Transverse colon (tissue), 4 donors: ENCODE measurements at regions not wholly inside any gene's neighbourhood (a gene's known extent, or its start where the extent isn't known, plus 50 kb on each side); places are given as distances from the start of the nearest gene placed in this dataset.

Source experiments
- DNase-seq: peaks from one replicate; pipeline ENCODE4 v3.0.0-alpha.2; 2019
- H3K27ac ChIP-seq, 4 donors: fragments of 200-600 bp; sonication (generic); 2 replicates each; pipeline ENCODE4 v1.5.1; 2016 to 2018; ENCODE audit warnings: inconsistent platforms in 4 of 4
- H3K27me3 ChIP-seq: fragments of 200-600 bp; sonication (generic); 2 replicates; pipeline ENCODE4 v1.5.1; 2017; ENCODE audit warnings: inconsistent platforms
- H3K36me3 ChIP-seq, 4 donors: fragments of 200-600 bp; sonication (generic); 2 replicates each; pipeline ENCODE4 v1.5.1; 2017 to 2019; ENCODE audit warnings: inconsistent platforms in 4 of 4
- H3K4me1 ChIP-seq, 4 donors: fragments of 200-600 bp; sonication (generic); 2 replicates each; pipeline ENCODE4 v1.5.1; 2017 to 2020; ENCODE audit warnings: inconsistent platforms in 4 of 4
- H3K4me3 ChIP-seq, 4 donors: fragments of 200-600 bp; sonication (generic); 1 replicate in 1 of 4; 2 replicates in 3 of 4; pipeline versions ENCODE4 v1.5.1 to v1.6.1; 2017 to 2019; ENCODE audit warnings: inconsistent platforms in 4 of 4
- H3K9me3 ChIP-seq, 2 donors: fragments of 200-600 bp; sonication (generic); 2 replicates each; pipeline ENCODE4 v1.5.1; 2017 to 2019; ENCODE audit warnings: inconsistent platforms in 2 of 2
- EP300 ChIP-seq: sonication (generic); formaldehyde crosslinking; IDR thresholded peaks from one replicate; pipeline ENCODE4 v1.6.1; 2017; ENCODE audit warnings: antibody characterized with exemption, low read depth
- POLR2A ChIP-seq: fragments of 450-650 bp; IDR thresholded peaks from one replicate; pipeline ENCODE4 v1.6.1; 2016; ENCODE audit warnings: antibody characterized with exemption, mild to moderate bottlenecking, moderate library complexity
- POLR2AphosphoS5 ChIP-seq, 3 donors: sonication (generic); formaldehyde crosslinking; IDR thresholded peaks; one replicate each; pipeline ENCODE4 v1.6.1; 2016; ENCODE audit warnings: antibody characterized with exemption in 3 of 3
- WGBS, 2 donors: methylation state at CpG; one replicate each; pipeline ENCODE4 v1.1.5; 2018; ENCODE audit warnings: low coverage in 1 of 2; 5-methylcytosine and 5-hydroxymethylcytosine counted together
- in situ Hi-C, 4 donors: fragments of 200-750 bp; cut with MboI; loops; one replicate each; pipeline versions ENCODE4 v1.15.0 to v1.15.1; 2017; ENCODE audit warnings: low sequenced_read_pairs in 3 of 4, low pct_ligation_motif_present in 1 of 4, low pct_unique_long_range_greater_than_20kb in 1 of 4
- intact Hi-C: fragments of 100-400 bp; cut with DNase I; formaldehyde crosslinking; loops from one replicate; pipeline ENCODE4 v1.15.1; 2023; ENCODE audit warnings: low total_unique reads
- TF ChIP-seq, protein P1 (sequence below), 5 experiments: fragments of 200-600 bp in 3 of 5; fragments of 450-650 bp in 2 of 5; sonication (generic) in 3 of 5; IDR thresholded peaks; 1 replicate in 2 of 5; 2 replicates in 3 of 5; pipeline ENCODE4 v1.5.1; 2016 to 2017; ENCODE audit warnings: antibody characterized with exemption in 5 of 5, inconsistent platforms in 3 of 5, mild to moderate bottlenecking in 2 of 5, moderate library complexity in 1 of 5

DNA sequence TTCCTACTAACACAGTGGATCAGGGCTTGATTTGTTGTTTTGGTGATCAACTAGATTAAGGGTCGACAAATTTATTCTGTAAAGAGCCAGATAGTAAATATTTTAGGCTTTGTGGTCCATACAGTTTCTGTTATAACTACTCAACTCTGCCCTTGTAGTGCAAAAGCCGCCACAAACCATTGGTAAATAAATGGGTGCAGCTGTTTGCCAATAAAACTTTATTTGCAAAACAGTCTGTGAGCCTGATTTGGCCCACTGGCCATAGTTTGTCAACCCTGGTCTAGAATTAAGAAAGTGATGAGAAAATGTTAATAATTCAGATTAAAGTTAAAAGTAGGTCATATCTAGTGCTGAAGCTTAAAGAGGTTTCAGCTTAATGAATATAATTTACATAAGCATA is 84.0 kb upstream of the TRIM2 start:
- H3K27ac ChIP-seq, result no peak overlapping the region
- no peak for TF ChIP-seq POLR2A
- no peak for TF ChIP-seq POLR2AphosphoS5 (IDR thresholded peaks at IDR 0.05)
- TF ChIP-seq, protein P1, sequence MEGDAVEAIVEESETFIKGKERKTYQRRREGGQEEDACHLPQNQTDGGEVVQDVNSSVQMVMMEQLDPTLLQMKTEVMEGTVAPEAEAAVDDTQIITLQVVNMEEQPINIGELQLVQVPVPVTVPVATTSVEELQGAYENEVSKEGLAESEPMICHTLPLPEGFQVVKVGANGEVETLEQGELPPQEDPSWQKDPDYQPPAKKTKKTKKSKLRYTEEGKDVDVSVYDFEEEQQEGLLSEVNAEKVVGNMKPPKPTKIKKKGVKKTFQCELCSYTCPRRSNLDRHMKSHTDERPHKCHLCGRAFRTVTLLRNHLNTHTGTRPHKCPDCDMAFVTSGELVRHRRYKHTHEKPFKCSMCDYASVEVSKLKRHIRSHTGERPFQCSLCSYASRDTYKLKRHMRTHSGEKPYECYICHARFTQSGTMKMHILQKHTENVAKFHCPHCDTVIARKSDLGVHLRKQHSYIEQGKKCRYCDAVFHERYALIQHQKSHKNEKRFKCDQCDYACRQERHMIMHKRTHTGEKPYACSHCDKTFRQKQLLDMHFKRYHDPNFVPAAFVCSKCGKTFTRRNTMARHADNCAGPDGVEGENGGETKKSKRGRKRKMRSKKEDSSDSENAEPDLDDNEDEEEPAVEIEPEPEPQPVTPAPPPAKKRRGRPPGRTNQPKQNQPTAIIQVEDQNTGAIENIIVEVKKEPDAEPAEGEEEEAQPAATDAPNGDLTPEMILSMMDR (IDR thresholded peaks at IDR 0.05), result no peak
- TF ChIP-seq EP300, result no peak
- H3K4me1 ChIP-seq, result peaks cover 0 to 14% (median 12%) of the 10 kb centered on the region in 4 donors
- no peaks in the 10 kb centered on the region for H3K36me3 ChIP-seq
- in situ Hi-C loops (no loop called here), intact Hi-C loops (no loop called here)
- 80 to 88% methylated on average over 2 of the region's 2 CpGs for WGBS, 2 donors
- H3K27me3 ChIP-seq, result no peaks in the 10 kb centered on the region
- H3K9me3 ChIP-seq, result no peaks in the 10 kb centered on the region
- no peak overlapping the region for H3K4me3 ChIP-seq
- DNase-seq, result no peak

DNA sequence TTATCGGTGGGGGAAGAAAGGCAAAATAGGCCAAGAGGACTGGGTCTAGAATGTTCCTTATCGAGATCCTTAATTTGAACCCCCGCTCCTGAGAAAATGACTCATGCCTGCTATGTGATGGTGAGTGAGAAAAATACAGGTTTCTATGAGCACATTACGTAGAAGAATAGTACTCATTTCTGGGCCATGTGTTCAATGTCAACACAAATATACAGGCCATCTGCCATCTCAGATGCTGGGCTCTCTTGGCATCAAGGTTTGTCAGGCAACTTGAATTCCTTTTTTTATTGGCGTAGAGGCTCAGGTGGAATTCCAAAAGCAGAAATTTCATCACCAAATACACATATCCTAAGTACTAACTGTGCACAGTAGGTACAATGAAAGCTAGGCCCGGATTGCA is 81.4 kb upstream of the TRIM2 start:
- Histone ChIP-seq H3K9me3 (no peaks in the 10 kb centered on the region), H3K4me3 (no peak overlapping the region), H3K4me1 (no peaks in the 10 kb centered on the region), H3K27ac (no peak overlapping the region), H3K27me3 (no peaks in the 10 kb centered on the region), H3K36me3 (no peaks in the 10 kb centered on the region)
- WGBS, 2 donors, result 85 to 86% methylated on average over 6 of the region's 6 CpGs
- intact Hi-C loops (no loop called here), in situ Hi-C loops (no loop called here)
- no peak for DNase-seq
- TF ChIP-seq EP300 (no peak), POLR2A (no peak), POLR2AphosphoS5 (IDR thresholded peaks at IDR 0.05) (no peak)
- TF ChIP-seq, protein P1 (IDR thresholded peaks at IDR 0.05), result no peak

DNA sequence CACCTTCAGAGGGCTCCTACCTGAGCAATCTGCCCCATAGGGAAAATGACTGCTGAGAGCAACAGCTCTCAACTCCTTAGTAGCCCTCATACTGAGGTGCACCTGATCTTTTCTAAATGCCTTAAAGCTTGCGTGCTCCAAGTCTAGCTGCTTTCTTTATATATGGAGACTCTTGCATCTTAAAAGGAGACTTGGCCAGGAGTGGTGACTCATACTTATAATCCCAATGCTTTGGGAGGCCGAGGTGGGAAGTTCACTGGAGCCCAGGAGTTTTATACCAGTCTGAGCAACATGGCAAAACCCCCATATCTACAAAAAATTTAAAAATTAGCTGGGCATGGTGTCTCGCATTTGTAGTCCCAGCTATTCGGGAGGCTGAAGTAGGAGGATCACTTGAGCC is 78.1 kb upstream of the TRIM2 start:
- H3K4me3 ChIP-seq, result no peak overlapping the region
- H3K36me3 ChIP-seq, result no peaks in the 10 kb centered on the region
- WGBS, 2 donors, result 94% methylated on average over 4 of the region's 4 CpGs; no CpG with 5 or more reads in 1 of the 2 donors
- in situ Hi-C loops, result loop anchor here in 2 of 4 donors (5.0 to 25.0 kb wide), 4 partner anchors 39 to 461 kb away; no protein-coding TSS in a partner anchor
- intact Hi-C loops, result loop anchor here (2.0 kb wide), 1 partner anchor 43 kb away; no protein-coding TSS in a partner anchor
- H3K9me3 ChIP-seq, result no peaks in the 10 kb centered on the region
- DNase-seq, result no peak
- TF ChIP-seq, protein P1 (IDR thresholded peaks at IDR 0.05), result no peak
- TF ChIP-seq POLR2A (no peak), EP300 (no peak), POLR2AphosphoS5 (IDR thresholded peaks at IDR 0.05) (no peak)
- no peaks in the 10 kb centered on the region for H3K4me1 ChIP-seq
- H3K27me3 ChIP-seq, result no peaks in the 10 kb centered on the region
- H3K27ac ChIP-seq, result no peak overlapping the region

DNA sequence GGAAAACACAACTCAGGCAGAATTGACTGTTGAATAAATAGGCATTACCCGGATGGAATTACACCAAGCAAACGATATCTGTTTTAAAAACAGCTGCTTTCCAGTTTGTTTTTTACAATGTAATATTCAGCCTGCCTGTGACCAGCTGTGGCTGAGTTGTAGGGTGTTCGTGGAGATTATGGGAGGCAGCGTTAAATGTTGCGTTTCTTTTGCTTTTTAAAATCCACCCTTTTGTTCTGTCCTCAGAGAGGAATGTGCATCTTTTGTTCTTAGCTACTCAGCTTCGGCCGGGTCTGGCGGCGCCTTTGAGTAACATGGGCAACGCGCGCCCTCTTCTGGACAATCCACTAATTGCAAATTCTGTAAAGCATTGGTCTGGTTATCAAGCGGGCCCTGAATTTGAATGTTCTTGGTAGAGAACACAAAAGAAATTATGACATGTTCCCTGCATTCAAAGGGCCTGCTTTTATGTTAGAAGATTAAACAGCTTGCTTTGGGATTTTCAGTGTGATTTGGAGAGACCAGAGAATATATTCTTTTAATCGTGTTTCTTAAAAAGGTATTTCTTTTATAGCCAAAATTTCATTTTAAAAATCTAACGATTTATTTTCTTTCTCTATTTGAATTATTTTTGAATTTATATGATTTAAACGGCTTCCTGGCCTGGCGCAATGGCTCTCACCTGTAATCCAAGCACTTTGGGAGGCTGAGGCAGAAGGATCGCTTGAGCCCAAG is 76.3 kb upstream of the TRIM2 start:
- intact Hi-C loops (loop anchor here (2.0 kb wide), 1 partner anchor 45 kb away; no protein-coding TSS in a partner anchor), in situ Hi-C loops (loop anchor here in 2 of 4 donors (5.0 to 25.0 kb wide), 4 partner anchors 41 to 459 kb away; no protein-coding TSS in a partner anchor)
- no peak overlapping the region for H3K4me3 ChIP-seq
- H3K27ac ChIP-seq, result no peak overlapping the region
- H3K9me3 ChIP-seq, result no peaks in the 10 kb centered on the region
- H3K27me3 ChIP-seq, result no peaks in the 10 kb centered on the region
- no peaks in the 10 kb centered on the region for H3K4me1 ChIP-seq
- WGBS, 2 donors, result 15 to 19% methylated on average over 11 to 18 of the region's 18 CpGs
- TF ChIP-seq, protein P1 (IDR thresholded peaks at IDR 0.05), result peak; percentile 82 to 87 (median 84)
- no peak for TF ChIP-seq POLR2A
- no peaks in the 10 kb centered on the region for H3K36me3 ChIP-seq
- peak; percentile 88 for DNase-seq
